ENCODE measurements at regions not wholly inside any gene's neighbourhood (a gene's known extent, or its start where the extent isn't known, plus 50 kb on each side); places are given as distances from the start of the nearest gene placed in this dataset.

GRCh38 chr10:8978100-8978499 lies 923.6 kb downstream of the GATA3 start:
- no peak for TF ChIP-seq CTCF (conservative IDR thresholded peaks at IDR 0.05; ENCODE audit: low read depth, low read length)
- TF ChIP-seq MAFK (IDR thresholded peaks at IDR 0.05; ENCODE audit: low read depth, low read length): no peak
- no peak for TF ChIP-seq POLR2A (IDR thresholded peaks at IDR 0.05; ENCODE audit: low read depth, low read length)
- no peak for TF ChIP-seq FOS (IDR thresholded peaks at IDR 0.05; ENCODE audit: low read depth, low read length)
- TF ChIP-seq RCOR1 (IDR thresholded peaks at IDR 0.05; ENCODE audit: insufficient replicate concordance, low read length): no peak
- TF ChIP-seq, protein P1, sequence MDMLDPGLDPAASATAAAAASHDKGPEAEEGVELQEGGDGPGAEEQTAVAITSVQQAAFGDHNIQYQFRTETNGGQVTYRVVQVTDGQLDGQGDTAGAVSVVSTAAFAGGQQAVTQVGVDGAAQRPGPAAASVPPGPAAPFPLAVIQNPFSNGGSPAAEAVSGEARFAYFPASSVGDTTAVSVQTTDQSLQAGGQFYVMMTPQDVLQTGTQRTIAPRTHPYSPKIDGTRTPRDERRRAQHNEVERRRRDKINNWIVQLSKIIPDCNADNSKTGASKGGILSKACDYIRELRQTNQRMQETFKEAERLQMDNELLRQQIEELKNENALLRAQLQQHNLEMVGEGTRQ (IDR thresholded peaks at IDR 0.05; ENCODE audit: low read depth, low read length): no peak
- TF ChIP-seq MAZ (IDR thresholded peaks at IDR 0.05; ENCODE audit: borderline replicate concordance, low read depth, low read length): no peak
- no peak for TF ChIP-seq RFX5 (IDR thresholded peaks at IDR 0.05; ENCODE audit: low read depth, low read length)
- TF ChIP-seq SMC3 (IDR thresholded peaks at IDR 0.05; ENCODE audit: low read depth, low read length): no peak
- TF ChIP-seq BHLHE40 (IDR thresholded peaks at IDR 0.05; ENCODE audit: low read depth, low read length): no peak
- no peak for TF ChIP-seq MXI1 (IDR thresholded peaks at IDR 0.05; ENCODE audit: borderline replicate concordance, low read depth, low read length)
- no peak for TF ChIP-seq RAD21 (IDR thresholded peaks at IDR 0.05; ENCODE audit: low read length)

All from IMR-90 (cell line).